ENCODE measurements at regions not wholly inside any gene's neighbourhood (a gene's known extent, or its start where the extent isn't known, plus 50 kb on each side); places are given as distances from the start of the nearest gene placed in this dataset.

DNA sequence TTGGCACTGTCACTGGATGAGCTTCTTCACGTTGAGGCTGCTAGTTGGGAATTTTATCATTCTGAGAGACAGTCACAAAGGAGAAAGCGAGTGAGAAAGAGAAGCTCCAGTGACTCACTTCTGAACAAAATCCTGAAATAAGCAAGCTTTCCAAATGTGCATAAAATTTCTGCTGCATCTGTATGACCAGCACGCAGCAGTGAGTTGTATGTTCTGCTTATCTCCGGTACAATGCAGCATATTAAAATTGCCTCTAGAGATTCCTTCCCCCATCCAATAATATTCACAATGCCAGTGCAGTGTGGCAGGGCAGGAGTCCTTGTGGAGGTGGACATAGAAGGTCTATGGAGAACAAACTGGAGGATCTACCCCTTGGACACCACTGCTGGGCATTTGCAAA lies 290.5 kb downstream of the ADGB start:
- TF ChIP-seq, protein P1, sequence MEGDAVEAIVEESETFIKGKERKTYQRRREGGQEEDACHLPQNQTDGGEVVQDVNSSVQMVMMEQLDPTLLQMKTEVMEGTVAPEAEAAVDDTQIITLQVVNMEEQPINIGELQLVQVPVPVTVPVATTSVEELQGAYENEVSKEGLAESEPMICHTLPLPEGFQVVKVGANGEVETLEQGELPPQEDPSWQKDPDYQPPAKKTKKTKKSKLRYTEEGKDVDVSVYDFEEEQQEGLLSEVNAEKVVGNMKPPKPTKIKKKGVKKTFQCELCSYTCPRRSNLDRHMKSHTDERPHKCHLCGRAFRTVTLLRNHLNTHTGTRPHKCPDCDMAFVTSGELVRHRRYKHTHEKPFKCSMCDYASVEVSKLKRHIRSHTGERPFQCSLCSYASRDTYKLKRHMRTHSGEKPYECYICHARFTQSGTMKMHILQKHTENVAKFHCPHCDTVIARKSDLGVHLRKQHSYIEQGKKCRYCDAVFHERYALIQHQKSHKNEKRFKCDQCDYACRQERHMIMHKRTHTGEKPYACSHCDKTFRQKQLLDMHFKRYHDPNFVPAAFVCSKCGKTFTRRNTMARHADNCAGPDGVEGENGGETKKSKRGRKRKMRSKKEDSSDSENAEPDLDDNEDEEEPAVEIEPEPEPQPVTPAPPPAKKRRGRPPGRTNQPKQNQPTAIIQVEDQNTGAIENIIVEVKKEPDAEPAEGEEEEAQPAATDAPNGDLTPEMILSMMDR (conservative IDR thresholded peaks at IDR 0.05 in 1 of 2, IDR thresholded peaks at IDR 0.05 in 1 of 2; ENCODE audit: extremely low read depth in 1 of 2, insufficient read depth in 1 of 2, low read depth in 1 of 2, low read length in 2 of 2): no peak
- TF ChIP-seq EZH2 (IDR thresholded peaks at IDR 0.05; ENCODE audit: borderline replicate concordance, low read length): no peak
